Aorta (tissue), 5 donors: ENCODE measurements at regions not wholly inside any gene's neighbourhood (a gene's known extent, or its start where the extent isn't known, plus 50 kb on each side); places are given as distances from the start of the nearest gene placed in this dataset.

ENCODE experiments used
- ATAC-seq: fragments of 200-7000 bp; cut with Tn5 transposase; one replicate; pipeline ENCODE4 v1.9.1; 2022; ENCODE audit warnings: moderate library complexity; ENCODE audit not compliant: low FRiP score
- DNase-seq, 2 donors: peaks; one replicate each; pipeline ENCODE4 v3.0.0-alpha.2; 2020
- H3K27ac ChIP-seq, 2 donors: one replicate each; pipeline ENCODE4 v1.5.1; 2013; ENCODE audit warnings: low read length in 2 of 2, mild to moderate bottlenecking in 2 of 2, moderate library complexity in 2 of 2, control low read depth in 1 of 2, inconsistent platforms in 1 of 2, low read depth in 1 of 2
- H3K27me3 ChIP-seq, 2 donors: one replicate each; pipeline ENCODE4 v1.6.1; 2013; ENCODE audit warnings: control low read depth in 1 of 2, low read length in 1 of 2, mild to moderate bottlenecking in 1 of 2, moderate library complexity in 1 of 2; ENCODE audit not compliant: insufficient read depth in 2 of 2, control insufficient read depth in 1 of 2
- H3K36me3 ChIP-seq, 2 donors: one replicate each; pipeline ENCODE4 v1.6.1; 2013; ENCODE audit warnings: control low read depth in 1 of 2, low read length in 1 of 2, mild to moderate bottlenecking in 1 of 2; ENCODE audit not compliant: insufficient read depth in 2 of 2, control insufficient read depth in 1 of 2
- H3K4me1 ChIP-seq, 2 donors: one replicate each; pipeline ENCODE4 v1.6.1; 2013; ENCODE audit warnings: low read length in 2 of 2, control low read depth in 1 of 2, mild to moderate bottlenecking in 1 of 2, moderate library complexity in 1 of 2; ENCODE audit not compliant: insufficient read depth in 2 of 2, control insufficient read depth in 1 of 2
- H3K4me3 ChIP-seq, 2 donors: one replicate each; pipeline ENCODE4 v1.5.1; 2013; ENCODE audit warnings: low read length in 2 of 2, control low read depth in 1 of 2, mild to moderate bottlenecking in 1 of 2
- H3K9me3 ChIP-seq: one replicate; pipeline ENCODE4 v1.6.1; 2013; ENCODE audit warnings: mild to moderate bottlenecking, low read length; ENCODE audit not compliant: control insufficient read depth
- WGBS, 2 donors: extraction: QIAGEN DNeasy Blood & Tissue Kit; methylation state at CpG; one replicate each; pipeline ENCODE4 v1.1.7; 2013; 5-methylcytosine and 5-hydroxymethylcytosine counted together
- intact Hi-C, 2 donors: fragments of 100-400 bp; cut with DNase I; formaldehyde crosslinking; loops; one replicate each; pipeline versions ENCODE4 v1.14.2 to v1.15.0; 2022
- donor health status: healthy with polysubstance abuse.
- donor health status: Bipolar disorder and iron deficiency.
- donor health status: DM: no; HTN: no; CAD: no.
- donor health status: DM: no; HTN: no; CAD: no.
- donor health status: DM: yes; HTN: yes; CAD: no.

DNA sequence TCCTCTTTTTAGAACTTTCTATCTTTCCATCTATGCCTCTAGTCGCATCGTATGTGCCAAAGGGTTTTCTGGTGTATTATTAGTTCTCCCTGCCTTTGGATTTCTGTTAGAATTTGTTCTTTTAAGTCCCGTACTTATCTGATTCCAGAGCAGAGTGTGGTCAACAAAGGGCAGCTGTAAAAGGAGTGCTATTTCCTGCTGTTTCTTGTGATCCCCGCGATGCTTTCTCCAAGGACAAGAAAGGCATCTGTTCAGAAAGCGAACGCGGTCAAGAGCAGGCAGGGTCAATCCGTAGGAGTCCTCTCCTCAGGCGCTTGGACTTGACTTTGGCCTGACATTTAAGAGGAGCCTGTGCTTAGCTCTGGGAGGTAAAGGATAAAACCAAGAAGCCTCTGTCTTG, 1152.1 kb upstream of the AUTS2 start:
- H3K4me1 ChIP-seq, result no peaks in the 10 kb centered on the region
- ATAC-seq (no peak), DNase-seq (no peak)
- 58 to 72% methylated on average over 10 of the region's 10 CpGs for WGBS, 2 donors
- H3K27ac ChIP-seq, result no peak overlapping the region
- intact Hi-C loops, result no loop called here
- no peaks in the 10 kb centered on the region for H3K36me3 ChIP-seq
- no peak overlapping the region for H3K4me3 ChIP-seq
- H3K27me3 ChIP-seq, result peaks cover 0 to 2% of the 10 kb centered on the region in 2 donors
- H3K9me3 ChIP-seq, result peaks cover 2% of the 10 kb centered on the region

DNA sequence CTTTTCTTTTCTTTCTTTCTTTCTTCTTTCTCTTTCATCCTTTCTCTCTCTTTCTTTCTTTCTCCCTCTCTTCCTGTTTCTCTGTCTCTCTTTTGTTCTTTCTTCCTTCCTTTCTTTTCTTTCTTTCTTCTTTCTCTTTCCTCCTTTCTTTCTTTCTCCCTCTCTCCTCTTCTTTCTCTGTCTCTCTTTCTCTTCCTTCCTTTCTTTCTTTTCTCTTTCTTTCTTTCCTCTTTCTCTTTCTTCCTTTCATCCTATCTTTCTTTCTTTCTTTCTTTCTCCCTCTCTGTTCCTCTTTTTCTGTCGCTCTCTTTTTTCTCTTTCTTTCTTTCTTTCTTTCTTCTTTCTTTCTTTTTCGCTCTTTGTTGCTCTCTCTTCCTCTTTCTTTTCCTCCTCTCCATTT, 1149.2 kb upstream of the AUTS2 start:
- Histone ChIP-seq H3K27me3 (peaks cover 0 to 2% of the 10 kb centered on the region in 2 donors), H3K4me3 (no peak overlapping the region), H3K27ac (no peak overlapping the region), H3K9me3 (peaks cover 2% of the 10 kb centered on the region), H3K36me3 (no peaks in the 10 kb centered on the region), H3K4me1 (no peaks in the 10 kb centered on the region)
- ATAC-seq (no peak), DNase-seq (no peak)
- 89 to 92% methylated on average over 1 of the region's 2 CpGs for WGBS, 2 donors
- intact Hi-C loops, result no loop called here

DNA sequence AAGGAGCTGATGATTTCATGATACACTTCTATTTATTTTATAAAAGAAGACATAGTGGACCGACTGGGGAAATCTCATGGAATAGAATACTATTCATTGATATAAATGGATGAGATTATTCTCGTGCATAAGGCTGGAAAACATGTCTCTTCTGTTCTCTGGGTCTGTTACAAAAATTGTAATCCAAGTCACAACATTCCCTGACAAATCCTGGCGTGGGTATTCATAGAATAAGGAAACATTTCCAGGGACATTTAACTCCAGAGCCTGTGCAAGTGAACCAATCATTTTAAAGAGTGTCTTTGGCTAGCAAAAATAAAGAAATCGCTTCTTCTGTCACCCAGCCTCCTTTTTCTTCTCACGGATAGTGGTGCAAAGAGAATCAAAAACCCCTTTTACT, 1148.5 kb upstream of the AUTS2 start:
- no peak overlapping the region for H3K27ac ChIP-seq
- H3K27me3 ChIP-seq, result peaks cover 0 to 2% of the 10 kb centered on the region in 2 donors
- H3K9me3 ChIP-seq, result peaks cover 2% of the 10 kb centered on the region
- DNase-seq (no peak), ATAC-seq (no peak)
- intact Hi-C loops, result no loop called here
- H3K4me1 ChIP-seq, result no peaks in the 10 kb centered on the region
- WGBS, 2 donors, result 55 to 57% methylated on average over 5 of the region's 5 CpGs
- H3K36me3 ChIP-seq, result no peaks in the 10 kb centered on the region
- H3K4me3 ChIP-seq, result no peak overlapping the region

DNA sequence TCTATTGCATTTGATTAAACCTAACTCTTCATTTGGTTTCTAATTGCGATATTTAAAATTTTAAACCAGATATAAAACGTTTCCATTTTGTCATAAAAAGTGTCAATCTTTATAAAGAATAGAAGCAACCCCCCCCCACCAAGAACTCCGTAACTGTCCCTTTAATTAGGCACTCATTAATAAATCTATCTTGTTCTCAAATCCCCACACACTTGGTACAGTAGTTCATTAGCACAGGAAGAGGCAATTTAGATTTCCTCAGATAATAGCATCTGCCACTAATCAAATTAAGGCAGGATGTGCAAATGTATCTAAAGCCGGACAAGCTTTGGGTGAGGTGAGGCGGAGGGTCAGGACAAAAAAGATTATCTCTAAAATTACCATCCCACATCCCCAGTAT, 1143.3 kb upstream of the AUTS2 start:
- Histone ChIP-seq H3K36me3 (no peaks in the 10 kb centered on the region), H3K4me1 (no peaks in the 10 kb centered on the region), H3K9me3 (peaks cover 2% of the 10 kb centered on the region), H3K27me3 (peaks cover 0 to 2% of the 10 kb centered on the region in 2 donors), H3K27ac (no peak overlapping the region), H3K4me3 (no peak overlapping the region)
- ATAC-seq (no peak), DNase-seq (no peak)
- 52 to 77% methylated on average over 5 of the region's 5 CpGs for WGBS, 2 donors
- intact Hi-C loops, result no loop called here

DNA sequence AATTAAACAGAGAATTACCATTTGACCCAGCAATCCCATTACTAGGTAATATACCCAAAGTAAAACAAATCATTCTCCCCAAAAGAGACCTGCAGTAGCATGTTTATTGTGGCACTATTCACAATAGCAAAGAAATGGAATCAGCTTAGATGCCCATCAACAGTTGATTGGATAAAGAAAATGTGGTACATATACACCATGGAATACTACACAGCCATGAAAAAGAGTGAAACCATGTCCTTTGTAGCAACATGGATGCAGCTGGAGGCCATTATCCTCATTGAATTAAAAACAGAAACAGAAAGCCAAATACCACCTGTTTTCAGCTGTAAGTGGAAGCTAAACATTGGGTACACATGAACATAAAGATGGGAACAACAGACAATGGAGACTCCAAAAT, 1141.8 kb upstream of the AUTS2 start:
- H3K36me3 ChIP-seq, result no peaks in the 10 kb centered on the region
- no peak overlapping the region for H3K4me3 ChIP-seq
- H3K27ac ChIP-seq, result no peak overlapping the region
- intact Hi-C loops, result no loop called here
- no peaks in the 10 kb centered on the region for H3K4me1 ChIP-seq
- H3K27me3 ChIP-seq, result no peaks in the 10 kb centered on the region
- ATAC-seq (no peak), DNase-seq (no peak)
- H3K9me3 ChIP-seq, result no peaks in the 10 kb centered on the region

DNA sequence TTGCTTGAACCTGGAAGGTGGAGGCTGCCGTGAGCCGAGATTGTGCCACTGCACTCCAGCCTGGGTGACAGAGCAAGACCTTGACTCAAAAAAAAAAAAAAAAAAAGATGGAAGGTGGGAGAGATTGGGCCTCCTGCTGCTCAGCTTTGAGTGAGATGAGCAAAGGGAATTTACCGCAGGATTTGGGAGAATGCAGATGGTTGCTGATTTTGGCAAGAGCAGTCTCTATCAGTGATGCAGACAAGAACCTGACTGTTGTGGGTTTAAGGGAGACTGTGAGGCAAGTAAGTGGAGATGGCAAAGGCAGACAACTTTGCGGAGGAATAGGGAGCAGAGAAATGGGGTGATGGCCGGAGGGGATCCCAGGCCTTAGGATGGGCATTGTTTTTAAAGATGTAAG, 1140.8 kb upstream of the AUTS2 start:
- H3K9me3 ChIP-seq, result no peaks in the 10 kb centered on the region
- no peaks in the 10 kb centered on the region for H3K4me1 ChIP-seq
- H3K4me3 ChIP-seq, result no peak overlapping the region
- no peaks in the 10 kb centered on the region for H3K27me3 ChIP-seq
- WGBS, 2 donors, result 82 to 93% methylated on average over 5 of the region's 5 CpGs
- H3K27ac ChIP-seq, result no peak overlapping the region
- intact Hi-C loops, result no loop called here
- no peaks in the 10 kb centered on the region for H3K36me3 ChIP-seq
- ATAC-seq (no peak), DNase-seq (no peak)

DNA sequence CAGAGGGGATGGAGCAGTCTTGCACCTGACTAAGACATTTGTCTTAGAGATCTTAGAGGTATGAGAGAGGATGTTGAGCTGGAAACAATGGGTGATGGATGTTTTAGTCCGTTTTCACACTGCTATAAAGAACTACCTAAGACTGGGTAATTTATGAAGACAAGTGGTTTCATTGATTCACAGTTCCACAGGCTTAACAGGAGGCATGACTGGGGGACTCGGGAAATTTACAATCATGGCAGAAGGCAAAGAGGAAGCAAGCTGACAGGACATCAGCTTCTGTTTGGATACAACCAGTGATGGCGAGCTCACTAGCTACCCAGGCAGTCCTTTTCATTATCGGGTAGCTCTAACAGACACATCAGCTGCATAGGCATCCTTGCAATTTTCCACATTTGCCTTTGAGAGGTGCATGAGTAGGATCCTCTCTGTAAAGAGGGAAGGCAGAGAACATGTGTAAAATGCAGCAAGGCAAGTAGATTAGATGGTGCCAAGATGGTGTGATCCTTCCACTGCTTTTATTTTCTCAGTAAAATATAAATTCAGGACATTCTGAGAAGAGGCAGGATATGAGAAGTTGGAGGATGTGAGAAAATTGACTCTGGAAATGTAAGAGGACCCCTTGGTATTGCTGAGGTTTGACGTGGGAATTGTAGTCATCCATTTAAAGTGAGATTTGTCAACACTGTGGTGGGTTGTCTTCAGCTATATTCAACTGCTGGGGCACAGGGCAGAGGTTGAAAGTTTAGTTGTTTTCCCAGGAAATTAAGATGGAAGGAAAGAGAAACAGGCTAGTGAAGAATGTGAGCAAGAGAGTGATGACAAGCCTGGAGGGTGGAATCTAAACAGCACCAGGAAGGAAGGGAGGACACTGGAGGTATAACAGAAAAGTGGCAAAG, 1140.0 kb upstream of the AUTS2 start:
- no peak overlapping the region for H3K27ac ChIP-seq
- whole genome bisulfite sequencing, 2 donors, result 6 to 19% methylated on average over 5 of the region's 5 CpGs
- H3K4me1 ChIP-seq, result no peaks in the 10 kb centered on the region
- no peaks in the 10 kb centered on the region for H3K9me3 ChIP-seq
- intact Hi-C loops, result no loop called here
- H3K36me3 ChIP-seq, result no peaks in the 10 kb centered on the region
- DNase-seq (no peak), ATAC-seq (no peak)
- no peaks in the 10 kb centered on the region for H3K27me3 ChIP-seq
- no peak overlapping the region for H3K4me3 ChIP-seq

DNA sequence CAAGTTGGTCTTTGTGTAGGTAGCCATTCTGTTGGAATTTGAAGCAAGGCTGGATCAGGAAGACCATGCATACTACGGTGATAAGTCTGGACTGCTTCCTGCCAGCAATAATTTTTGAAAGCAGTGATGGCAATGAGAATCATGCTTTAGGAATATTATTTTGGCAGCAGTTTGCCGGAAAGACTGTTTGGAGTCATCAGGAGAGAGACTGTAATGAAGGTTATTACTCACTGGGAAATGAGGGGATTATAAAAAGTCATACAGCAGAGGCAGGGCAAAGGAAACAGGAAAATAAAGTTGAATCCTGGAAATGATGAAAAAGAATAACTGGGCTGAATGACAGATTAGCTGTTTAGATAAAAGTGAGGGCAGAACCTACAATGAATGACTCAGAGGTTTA, 1136.8 kb upstream of the AUTS2 start:
- Histone ChIP-seq H3K27ac (no peak overlapping the region), H3K4me3 (no peak overlapping the region), H3K36me3 (no peaks in the 10 kb centered on the region), H3K27me3 (no peaks in the 10 kb centered on the region), H3K4me1 (no peaks in the 10 kb centered on the region), H3K9me3 (peaks cover 3% of the 10 kb centered on the region)
- intact Hi-C loops, result no loop called here
- 1 to 4% methylated on average over 2 of the region's 2 CpGs for whole genome bisulfite sequencing, 2 donors
- DNase-seq (no peak), ATAC-seq (no peak)

DNA sequence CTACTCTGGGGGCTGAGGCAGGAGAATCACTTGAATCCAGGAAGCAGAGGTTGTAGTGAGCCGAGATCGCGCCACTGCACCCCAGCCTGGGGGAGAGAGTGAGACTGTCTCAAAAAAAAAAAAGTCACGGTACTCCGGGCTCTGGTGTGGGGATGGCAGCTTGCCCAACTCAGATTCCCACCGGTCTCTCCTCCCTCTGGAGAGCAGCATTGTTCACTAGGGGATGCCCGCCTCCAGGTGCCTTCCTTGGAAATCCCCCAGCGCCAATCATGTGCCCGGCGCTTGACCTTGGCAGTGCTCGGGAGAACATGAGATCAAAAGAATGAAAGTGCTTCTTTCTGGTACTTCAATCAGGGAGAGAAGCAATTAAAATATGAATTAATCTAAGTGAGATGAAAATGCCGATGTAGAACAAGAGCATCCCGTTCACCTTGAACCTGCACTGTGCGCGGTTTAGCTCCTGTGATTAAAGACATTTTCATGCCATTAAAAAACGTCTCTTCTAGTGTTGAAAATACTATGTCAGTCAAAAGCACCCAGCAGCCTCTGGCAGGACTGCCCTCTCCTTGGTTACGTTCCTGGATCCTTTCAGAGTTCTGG, 1127.3 kb upstream of the AUTS2 start:
- DNase-seq (no peak), ATAC-seq (no peak)
- intact Hi-C loops, result no loop called here

More for the DNA sequence above, 1127.3 kb upstream of the AUTS2 start:
- no peaks in the 10 kb centered on the region for H3K9me3 ChIP-seq
- H3K4me1 ChIP-seq, result no peaks in the 10 kb centered on the region
- 68 to 72% methylated on average over 17 of the region's 17 CpGs for WGBS, 2 donors
- H3K4me3 ChIP-seq, result no peak overlapping the region
- H3K27me3 ChIP-seq, result no peaks in the 10 kb centered on the region
- H3K27ac ChIP-seq, result no peak overlapping the region
- no peaks in the 10 kb centered on the region for H3K36me3 ChIP-seq
